Upper lobe of left lung (tissue), 6 donors: ENCODE measurements at regions not wholly inside any gene's neighbourhood (a gene's known extent, or its start where the extent isn't known, plus 50 kb on each side); places are given as distances from the start of the nearest gene placed in this dataset.
A peak's percentile ranks its signal among the peaks of the same experiment; 100 is the strongest.

Experiments used
- ATAC-seq, 2 donors: fragments of 200-7000 bp; cut with Tn5 transposase; one replicate each; pipeline ENCODE4 v1.9.1; 2022; ENCODE audit warnings: mild to moderate bottlenecking in 2 of 2, moderate library complexity in 2 of 2; ENCODE audit not compliant: low FRiP score in 2 of 2
- DNase-seq, 2 donors: peaks; one replicate each; pipeline ENCODE4 v3.0.0-alpha.2; 2019 to 2020
- H3K27ac ChIP-seq, 4 donors: fragments of 200-600 bp; sonication (generic); one replicate each; pipeline ENCODE4 v1.5.1; 2016 to 2019
- H3K27me3 ChIP-seq, 4 donors: fragments of 200-600 bp; sonication (generic); one replicate each; pipeline ENCODE4 v1.5.1; 2017 to 2019
- H3K36me3 ChIP-seq, 4 donors: fragments of 200-600 bp; sonication (generic); one replicate each; pipeline ENCODE4 v1.5.1; 2016 to 2019
- H3K4me1 ChIP-seq, 4 donors: fragments of 200-600 bp; sonication (generic); one replicate each; pipeline ENCODE4 v1.5.1; 2018 to 2019
- H3K4me3 ChIP-seq, 4 donors: fragments of 200-600 bp; sonication (generic); one replicate each; pipeline ENCODE4 v1.5.1; 2017 to 2019; ENCODE audit warnings: mild to moderate bottlenecking in 2 of 4, moderate library complexity in 1 of 4
- H3K9me3 ChIP-seq, 4 donors: fragments of 200-600 bp; sonication (generic); one replicate each; pipeline ENCODE4 v1.5.1; 2018 to 2019
- CTCF ChIP-seq, 6 experiments: fragments of 450-650 bp in 4 of 6; fragments of 200-600 bp in 2 of 6; sonication (generic) in 2 of 6; IDR thresholded peaks; one replicate each; pipeline ENCODE4 v1.5.1; 2016 to 2019; ENCODE audit warnings: antibody characterized with exemption in 6 of 6
- EP300 ChIP-seq, 4 donors: sonication (generic); formaldehyde crosslinking; IDR thresholded peaks; one replicate each; pipeline ENCODE4 v1.5.1; 2017; ENCODE audit warnings: antibody characterized with exemption in 4 of 4, control low read depth in 2 of 4
- POLR2A ChIP-seq, 4 donors: fragments of 450-650 bp; IDR thresholded peaks; one replicate each; pipeline ENCODE4 v1.5.1; 2016 to 2017; ENCODE audit warnings: antibody characterized with exemption in 4 of 4, mild to moderate bottlenecking in 2 of 4
- POLR2AphosphoS5 ChIP-seq, 2 donors: sonication (generic); formaldehyde crosslinking; IDR thresholded peaks; one replicate each; pipeline ENCODE4 v1.5.1; 2017; ENCODE audit warnings: antibody characterized with exemption in 2 of 2
- WGBS, 2 donors: methylation state at CpG; one replicate each; pipeline ENCODE4 v1.1.5; 2017 to 2018; 5-methylcytosine and 5-hydroxymethylcytosine counted together
- donor health status: DM: no; HTN: no; CAD: no; lungs with moderate emphysema.
- donor health status: DM: no; HTN: yes; CAD: no; lungs with severe emphysema.

DNA sequence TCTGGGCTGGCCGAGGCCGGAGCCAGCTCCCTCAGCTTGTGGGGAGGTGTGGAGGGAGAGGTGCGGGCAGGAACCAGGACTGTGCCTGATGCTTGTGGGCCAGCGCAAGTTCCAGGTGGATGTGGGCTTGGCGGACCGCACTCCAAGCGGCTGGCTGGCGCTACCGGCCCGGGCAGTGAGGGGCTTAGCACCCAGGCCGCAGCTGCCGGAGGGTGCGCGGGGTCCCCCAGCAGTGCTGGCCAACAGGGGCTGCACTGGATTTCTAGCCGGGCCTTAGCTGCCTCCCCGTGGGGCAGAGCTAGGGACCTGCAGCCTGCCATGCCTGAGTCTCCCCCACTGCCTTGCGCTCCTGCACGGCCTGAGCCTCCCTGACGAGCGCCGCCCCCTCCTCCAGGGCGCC lies 242.8 kb downstream of the CCSER2 start:
- H3K4me3 ChIP-seq: no peak overlapping the region
- H3K36me3 ChIP-seq: no peaks in the 10 kb centered on the region
- H3K27me3 ChIP-seq: no peaks in the 10 kb centered on the region
- no peaks in the 10 kb centered on the region for H3K4me1 ChIP-seq
- peak in 1 of 2 donors; percentile 79 for DNase-seq
- no peak for TF ChIP-seq POLR2A (IDR thresholded peaks at IDR 0.05)
- TF ChIP-seq EP300 (IDR thresholded peaks at IDR 0.05): no peak
- no peak for TF ChIP-seq CTCF (IDR thresholded peaks at IDR 0.05)
- TF ChIP-seq POLR2AphosphoS5 (IDR thresholded peaks at IDR 0.05): no peak
- no peak overlapping the region for H3K27ac ChIP-seq
- WGBS, 2 donors: 93% methylated on average over 20 of the region's 22 CpGs; no CpG with 5 or more reads in 1 of the 2 donors
- H3K9me3 ChIP-seq: no peaks in the 10 kb centered on the region
- ATAC-seq: peak in 1 of 2 donors; percentile 11

GRCh38 chr10:84574102-84574501 lies 245.7 kb downstream of the CCSER2 start:
- no peaks in the 10 kb centered on the region for H3K27me3 ChIP-seq
- 93 to 95% methylated on average over 1 of the region's 1 CpG for WGBS, 2 donors
- no peak overlapping the region for H3K4me3 ChIP-seq
- no peaks in the 10 kb centered on the region for H3K9me3 ChIP-seq
- no peak for TF ChIP-seq EP300 (IDR thresholded peaks at IDR 0.05)
- TF ChIP-seq POLR2A (IDR thresholded peaks at IDR 0.05): no peak
- no peak for TF ChIP-seq POLR2AphosphoS5 (IDR thresholded peaks at IDR 0.05)
- TF ChIP-seq CTCF (IDR thresholded peaks at IDR 0.05): no peak
- ATAC-seq (no peak), DNase-seq (no peak)
- no peak overlapping the region for H3K27ac ChIP-seq
- no peaks in the 10 kb centered on the region for H3K36me3 ChIP-seq
- H3K4me1 ChIP-seq: no peaks in the 10 kb centered on the region

DNA sequence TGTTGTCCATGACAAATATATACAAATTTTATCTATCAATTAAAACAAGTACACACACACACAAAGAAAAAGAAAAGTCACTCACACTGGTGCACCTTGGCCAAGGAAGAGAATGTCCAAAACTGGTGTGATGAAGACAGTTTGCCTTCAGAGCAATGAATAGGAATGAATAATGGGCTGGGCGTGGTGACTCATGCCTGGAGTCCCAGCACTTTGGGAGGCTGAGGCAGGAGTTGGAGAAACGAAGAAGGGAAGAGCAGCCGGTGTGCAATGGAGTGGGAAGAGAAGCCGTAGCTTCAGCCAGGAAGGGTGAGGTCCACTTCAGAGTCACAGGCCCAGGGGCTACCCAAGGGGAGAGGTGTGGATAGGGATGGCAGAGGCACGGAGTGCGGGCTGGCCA lies 253.6 kb downstream of the CCSER2 start:
- whole genome bisulfite sequencing, 2 donors: 63 to 77% methylated on average over 6 of the region's 6 CpGs
- H3K9me3 ChIP-seq: no peaks in the 10 kb centered on the region
- H3K27ac ChIP-seq: no peak overlapping the region
- no peaks in the 10 kb centered on the region for H3K36me3 ChIP-seq
- no peak overlapping the region for H3K4me3 ChIP-seq
- no peak for DNase-seq
- no peaks in the 10 kb centered on the region for H3K27me3 ChIP-seq
- H3K4me1 ChIP-seq: no peaks in the 10 kb centered on the region
- no peak for ATAC-seq
- TF ChIP-seq EP300 (IDR thresholded peaks at IDR 0.05) (no peak), POLR2A (IDR thresholded peaks at IDR 0.05) (no peak), POLR2AphosphoS5 (IDR thresholded peaks at IDR 0.05) (no peak), CTCF (IDR thresholded peaks at IDR 0.05) (no peak)

DNA sequence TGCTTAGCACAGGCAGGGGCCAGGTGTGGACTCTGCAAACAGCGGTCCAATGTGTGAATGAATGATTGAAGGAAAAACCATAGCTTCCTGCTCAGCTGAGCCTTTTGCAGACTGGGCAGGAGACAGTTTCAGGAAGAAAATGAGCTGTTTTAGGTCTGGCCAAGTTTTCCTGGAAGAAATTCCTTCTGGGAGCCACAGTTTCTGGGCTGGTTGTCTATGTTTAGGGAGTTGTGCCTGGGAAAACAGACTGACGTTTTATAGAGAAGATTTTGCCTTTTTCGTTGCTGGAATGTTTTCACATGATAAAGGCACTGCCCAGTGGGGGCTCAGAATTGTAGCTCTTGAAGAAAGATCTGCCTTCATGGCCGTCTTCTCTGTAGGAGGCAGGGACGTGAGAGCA lies 255.1 kb downstream of the CCSER2 start:
- ATAC-seq (no peak), DNase-seq (no peak)
- Histone ChIP-seq H3K36me3 (no peaks in the 10 kb centered on the region), H3K27ac (no peak overlapping the region), H3K4me3 (no peak overlapping the region), H3K4me1 (no peaks in the 10 kb centered on the region), H3K27me3 (no peaks in the 10 kb centered on the region), H3K9me3 (no peaks in the 10 kb centered on the region)
- TF ChIP-seq POLR2A (IDR thresholded peaks at IDR 0.05): no peak
- TF ChIP-seq CTCF (IDR thresholded peaks at IDR 0.05): no peak
- TF ChIP-seq EP300 (IDR thresholded peaks at IDR 0.05): no peak
- TF ChIP-seq POLR2AphosphoS5 (IDR thresholded peaks at IDR 0.05): no peak
- WGBS, 2 donors: 44 to 53% methylated on average over 5 of the region's 5 CpGs

- Histone ChIP-seq H3K27ac (no peak overlapping the region), H3K4me3 (no peak overlapping the region), H3K36me3 (no peaks in the 10 kb centered on the region), H3K27me3 (no peaks in the 10 kb centered on the region), H3K4me1 (no peaks in the 10 kb centered on the region), H3K9me3 (no peaks in the 10 kb centered on the region)
- TF ChIP-seq POLR2A (IDR thresholded peaks at IDR 0.05) (no peak), CTCF (IDR thresholded peaks at IDR 0.05) (no peak)
- DNase-seq (no peak), ATAC-seq (no peak)
Observed at GRCh38 chr10:84587789-84588188, 259.4 kb downstream of the CCSER2 start.
